ENCODE measurements at regions not wholly inside any gene's neighbourhood (a gene's known extent, or its start where the extent isn't known, plus 50 kb on each side); places are given as distances from the start of the nearest gene placed in this dataset.

DNA sequence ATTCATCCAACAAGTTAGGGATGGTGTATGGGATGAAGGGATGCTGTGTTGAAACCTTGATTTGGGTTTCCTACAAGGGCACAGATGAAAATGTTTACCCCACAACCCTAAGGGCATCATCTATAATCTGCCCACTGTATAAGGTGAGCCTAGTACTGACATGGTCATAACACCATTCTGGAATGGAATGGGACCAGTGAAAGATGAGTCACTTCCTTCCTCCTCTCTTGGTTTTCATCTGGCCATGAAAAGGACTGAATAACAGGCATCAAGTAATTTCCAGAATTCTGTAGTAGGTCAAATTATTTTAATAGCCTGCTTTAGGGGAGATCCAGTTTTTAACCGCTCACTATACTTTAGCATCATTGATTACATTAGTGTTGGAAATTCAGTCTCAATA lies 538.6 kb downstream of the NR2F2 start (continued):
- TF ChIP-seq, protein P1, sequence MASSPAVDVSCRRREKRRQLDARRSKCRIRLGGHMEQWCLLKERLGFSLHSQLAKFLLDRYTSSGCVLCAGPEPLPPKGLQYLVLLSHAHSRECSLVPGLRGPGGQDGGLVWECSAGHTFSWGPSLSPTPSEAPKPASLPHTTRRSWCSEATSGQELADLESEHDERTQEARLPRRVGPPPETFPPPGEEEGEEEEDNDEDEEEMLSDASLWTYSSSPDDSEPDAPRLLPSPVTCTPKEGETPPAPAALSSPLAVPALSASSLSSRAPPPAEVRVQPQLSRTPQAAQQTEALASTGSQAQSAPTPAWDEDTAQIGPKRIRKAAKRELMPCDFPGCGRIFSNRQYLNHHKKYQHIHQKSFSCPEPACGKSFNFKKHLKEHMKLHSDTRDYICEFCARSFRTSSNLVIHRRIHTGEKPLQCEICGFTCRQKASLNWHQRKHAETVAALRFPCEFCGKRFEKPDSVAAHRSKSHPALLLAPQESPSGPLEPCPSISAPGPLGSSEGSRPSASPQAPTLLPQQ (tag by site-specific recombination; IDR thresholded peaks at IDR 0.05) = no peak
- TF ChIP-seq, protein P2, sequence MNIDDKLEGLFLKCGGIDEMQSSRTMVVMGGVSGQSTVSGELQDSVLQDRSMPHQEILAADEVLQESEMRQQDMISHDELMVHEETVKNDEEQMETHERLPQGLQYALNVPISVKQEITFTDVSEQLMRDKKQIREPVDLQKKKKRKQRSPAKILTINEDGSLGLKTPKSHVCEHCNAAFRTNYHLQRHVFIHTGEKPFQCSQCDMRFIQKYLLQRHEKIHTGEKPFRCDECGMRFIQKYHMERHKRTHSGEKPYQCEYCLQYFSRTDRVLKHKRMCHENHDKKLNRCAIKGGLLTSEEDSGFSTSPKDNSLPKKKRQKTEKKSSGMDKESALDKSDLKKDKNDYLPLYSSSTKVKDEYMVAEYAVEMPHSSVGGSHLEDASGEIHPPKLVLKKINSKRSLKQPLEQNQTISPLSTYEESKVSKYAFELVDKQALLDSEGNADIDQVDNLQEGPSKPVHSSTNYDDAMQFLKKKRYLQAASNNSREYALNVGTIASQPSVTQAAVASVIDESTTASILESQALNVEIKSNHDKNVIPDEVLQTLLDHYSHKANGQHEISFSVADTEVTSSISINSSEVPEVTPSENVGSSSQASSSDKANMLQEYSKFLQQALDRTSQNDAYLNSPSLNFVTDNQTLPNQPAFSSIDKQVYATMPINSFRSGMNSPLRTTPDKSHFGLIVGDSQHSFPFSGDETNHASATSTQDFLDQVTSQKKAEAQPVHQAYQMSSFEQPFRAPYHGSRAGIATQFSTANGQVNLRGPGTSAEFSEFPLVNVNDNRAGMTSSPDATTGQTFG (tag by site-specific recombination; IDR thresholded peaks at IDR 0.05; ENCODE audit: borderline replicate concordance) = no peak

DNA sequence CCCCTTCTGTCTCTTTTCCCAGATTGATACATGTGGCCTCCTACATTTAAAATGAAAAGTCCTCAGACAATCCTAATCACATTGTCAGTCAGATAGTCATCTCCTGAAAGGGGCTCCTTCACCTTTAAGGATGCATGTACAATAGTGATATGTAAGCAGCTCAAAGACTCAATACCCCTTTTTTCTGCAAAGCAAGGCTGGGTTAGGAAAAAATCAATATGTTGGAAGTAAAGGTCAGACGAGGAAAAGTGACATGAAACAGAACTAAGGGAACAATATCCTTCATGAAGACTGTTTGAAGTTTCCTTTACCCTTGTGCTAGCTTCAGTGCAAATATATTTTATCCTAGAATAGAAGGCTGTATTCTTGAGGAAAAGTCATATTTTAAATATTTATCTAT lies 539.3 kb downstream of the NR2F2 start:
- H3K4me3 ChIP-seq (ENCODE audit: low read depth, low read length) = no peak overlapping the region
- TF ChIP-seq ZNF571 (tag by site-specific recombination; IDR thresholded peaks at IDR 0.05) (no peak), GFI1B (tag by site-specific recombination; IDR thresholded peaks at IDR 0.05) (no peak), ZNF138 (tag by site-specific recombination; IDR thresholded peaks at IDR 0.05; ENCODE audit: borderline replicate concordance) (no peak), ZNF830 (tag by site-specific recombination; IDR thresholded peaks at IDR 0.05; ENCODE audit: low read depth) (no peak), SP3 (tag by site-specific recombination; IDR thresholded peaks at IDR 0.05) (no peak), BCL11A (tag by site-specific recombination; IDR thresholded peaks at IDR 0.05; ENCODE audit: low read depth) (no peak), ZNF529 (tag by site-specific recombination; IDR thresholded peaks at IDR 0.05; ENCODE audit: insufficient replicate concordance) (no peak)
- ChIA-PET CTCF (no interaction called here), POLR2A (interaction anchor here (1.0 kb wide), 1 partner anchor 9 kb away, joined by 3 read pairs; no protein-coding TSS in a partner anchor)
- no peaks in the 10 kb centered on the region for H3K4me1 ChIP-seq (ENCODE audit: control insufficient read depth, insufficient read depth, low read length)
- no peak overlapping the region for H3K27ac ChIP-seq (ENCODE audit: extremely low read depth, low read depth, low read length)
- H3K36me3 ChIP-seq (ENCODE audit: control insufficient read depth in 2 of 2, insufficient read depth in 1 of 2, low read length in 2 of 2) = no peaks in the 10 kb centered on the region
- no peaks in the 10 kb centered on the region for H3K9me3 ChIP-seq (ENCODE audit: control insufficient read depth, insufficient read depth, low read depth, low read length)

DNA sequence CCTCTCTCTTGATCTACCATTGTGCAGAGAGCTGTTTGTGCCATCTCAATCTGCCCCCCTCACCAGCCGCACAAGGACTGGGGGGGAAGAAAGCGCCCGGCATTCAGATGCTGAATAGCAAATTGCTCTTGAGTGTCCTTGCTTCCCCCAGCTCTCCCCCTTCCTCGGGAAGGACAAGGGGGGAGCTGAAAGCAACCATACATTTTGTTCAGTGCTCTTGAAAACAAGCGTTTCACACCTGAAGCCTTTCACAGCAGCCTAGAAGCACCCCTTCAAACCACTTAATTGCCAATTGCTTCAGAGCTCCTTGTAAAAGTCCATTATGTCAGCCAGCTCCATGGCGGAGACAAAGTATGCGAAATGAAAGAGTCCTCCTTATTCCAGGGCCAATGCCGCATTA lies 540.1 kb downstream of the NR2F2 start:
- Histone ChIP-seq H3K4me1 (ENCODE audit: control insufficient read depth, insufficient read depth, low read length) (no peaks in the 10 kb centered on the region), H3K27ac (ENCODE audit: extremely low read depth, low read depth, low read length) (no peak overlapping the region), H3K4me3 (ENCODE audit: low read depth, low read length) (no peak overlapping the region), H3K36me3 (ENCODE audit: control insufficient read depth in 2 of 2, insufficient read depth in 1 of 2, low read length in 2 of 2) (no peaks in the 10 kb centered on the region), H3K9me3 (ENCODE audit: control insufficient read depth, insufficient read depth, low read depth, low read length) (no peaks in the 10 kb centered on the region)
- ChIA-PET POLR2A (no interaction called here), CTCF (interaction anchor here (0.6 kb wide), 1 partner anchor 1021 kb away, joined by 3 read pairs; no protein-coding TSS in a partner anchor)
- TF ChIP-seq, protein P3, sequence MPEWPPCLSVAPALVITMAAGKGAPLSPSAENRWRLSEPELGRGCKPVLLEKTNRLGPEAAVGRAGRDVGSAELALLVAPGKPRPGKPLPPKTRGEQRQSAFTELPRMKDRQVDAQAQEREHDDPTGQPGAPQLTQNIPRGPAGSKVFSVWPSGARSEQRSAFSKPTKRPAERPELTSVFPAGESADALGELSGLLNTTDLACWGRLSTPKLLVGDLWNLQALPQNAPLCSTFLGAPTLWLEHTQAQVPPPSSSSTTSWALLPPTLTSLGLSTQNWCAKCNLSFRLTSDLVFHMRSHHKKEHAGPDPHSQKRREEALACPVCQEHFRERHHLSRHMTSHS (tag by site-specific recombination; IDR thresholded peaks at IDR 0.05) = no peak
- TF ChIP-seq ZNF596 (tag by site-specific recombination; IDR thresholded peaks at IDR 0.05) (no peak), ZNF211 (tag by site-specific recombination; IDR thresholded peaks at IDR 0.05; ENCODE audit: low read depth) (no peak), ZNF24 (tag by site-specific recombination; IDR thresholded peaks at IDR 0.05) (no peak), ZNF777 (tag by site-specific recombination; IDR thresholded peaks at IDR 0.05; ENCODE audit: borderline replicate concordance) (no peak), HOXA7 (CRISPR knock-in tag; IDR thresholded peaks at IDR 0.05; ENCODE audit: borderline replicate concordance) (no peak), ZNF169 (tag by site-specific recombination; IDR thresholded peaks at IDR 0.05) (no peak), ZNF76 (tag by site-specific recombination; IDR thresholded peaks at IDR 0.05; ENCODE audit: borderline replicate concordance, low read depth) (no peak), ZNF629 (tag by site-specific recombination; IDR thresholded peaks at IDR 0.05) (no peak), ZIC2 (tag by site-specific recombination; IDR thresholded peaks at IDR 0.05) (no peak), ZFHX2 (tag by site-specific recombination; conservative IDR thresholded peaks at IDR 0.05) (no peak), ZNF37A (tag by site-specific recombination; IDR thresholded peaks at IDR 0.05) (no peak)
- TF ChIP-seq, protein P2 (tag by site-specific recombination; IDR thresholded peaks at IDR 0.05; ENCODE audit: borderline replicate concordance) = no peak
- TF ChIP-seq, protein P4, sequence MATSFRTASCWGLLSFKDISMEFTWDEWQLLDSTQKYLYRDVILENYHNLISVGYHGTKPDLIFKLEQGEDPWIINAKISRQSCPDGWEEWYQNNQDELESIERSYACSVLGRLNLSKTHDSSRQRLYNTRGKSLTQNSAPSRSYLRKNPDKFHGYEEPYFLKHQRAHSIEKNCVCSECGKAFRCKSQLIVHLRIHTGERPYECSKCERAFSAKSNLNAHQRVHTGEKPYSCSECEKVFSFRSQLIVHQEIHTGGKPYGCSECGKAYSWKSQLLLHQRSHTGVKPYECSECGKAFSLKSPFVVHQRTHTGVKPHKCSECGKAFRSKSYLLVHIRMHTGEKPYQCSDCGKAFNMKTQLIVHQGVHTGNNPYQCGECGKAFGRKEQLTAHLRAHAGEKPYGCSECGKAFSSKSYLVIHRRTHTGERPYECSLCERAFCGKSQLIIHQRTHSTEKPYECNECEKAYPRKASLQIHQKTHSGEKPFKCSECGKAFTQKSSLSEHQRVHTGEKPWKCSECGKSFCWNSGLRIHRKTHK (tag by site-specific recombination; IDR thresholded peaks at IDR 0.05) = no peak
- TF ChIP-seq, protein P5, sequence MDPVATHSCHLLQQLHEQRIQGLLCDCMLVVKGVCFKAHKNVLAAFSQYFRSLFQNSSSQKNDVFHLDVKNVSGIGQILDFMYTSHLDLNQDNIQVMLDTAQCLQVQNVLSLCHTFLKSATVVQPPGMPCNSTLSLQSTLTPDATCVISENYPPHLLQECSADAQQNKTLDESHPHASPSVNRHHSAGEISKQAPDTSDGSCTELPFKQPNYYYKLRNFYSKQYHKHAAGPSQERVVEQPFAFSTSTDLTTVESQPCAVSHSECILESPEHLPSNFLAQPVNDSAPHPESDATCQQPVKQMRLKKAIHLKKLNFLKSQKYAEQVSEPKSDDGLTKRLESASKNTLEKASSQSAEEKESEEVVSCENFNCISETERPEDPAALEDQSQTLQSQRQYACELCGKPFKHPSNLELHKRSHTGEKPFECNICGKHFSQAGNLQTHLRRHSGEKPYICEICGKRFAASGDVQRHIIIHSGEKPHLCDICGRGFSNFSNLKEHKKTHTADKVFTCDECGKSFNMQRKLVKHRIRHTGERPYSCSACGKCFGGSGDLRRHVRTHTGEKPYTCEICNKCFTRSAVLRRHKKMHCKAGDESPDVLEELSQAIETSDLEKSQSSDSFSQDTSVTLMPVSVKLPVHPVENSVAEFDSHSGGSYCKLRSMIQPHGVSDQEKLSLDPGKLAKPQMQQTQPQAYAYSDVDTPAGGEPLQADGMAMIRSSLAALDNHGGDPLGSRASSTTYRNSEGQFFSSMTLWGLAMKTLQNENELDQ (tag by site-specific recombination; IDR thresholded peaks at IDR 0.05; ENCODE audit: low read depth) = no peak

Data from HEK293 (cell line).